HepG2 (cell line): ENCODE measurements at regions not wholly inside any gene's neighbourhood (a gene's known extent, or its start where the extent isn't known, plus 50 kb on each side); places are given as distances from the start of the nearest gene placed in this dataset.

Source experiments
- DPF2 ChIP-seq: sonication (generic); formaldehyde crosslinking; IDR thresholded peaks from 2 replicates; pipeline ENCODE4 v1.4.0; 2020; ENCODE audit warnings: mild to moderate bottlenecking, low read depth, missing genetic modification reagents, borderline replicate concordance
- EP300 ChIP-seq, 3 experiments: sonication (generic) in 1 of 3; formaldehyde crosslinking in 1 of 3; IDR thresholded peaks; 2 replicates each; pipeline versions ENCODE4 v1.5.1 to v1.6.1; 2011 to 2020; ENCODE audit warnings: low read depth in 2 of 3, low read length in 2 of 3, borderline replicate concordance in 1 of 3, improper control_type of control experiment in 1 of 3, mild to moderate bottlenecking in 1 of 3, missing genetic modification reagents in 1 of 3, moderate library complexity in 1 of 3
- ERF ChIP-seq: IDR thresholded peaks from 2 replicates; pipeline ENCODE4 v1.6.1; 2018; ENCODE audit warnings: missing biosample characterization, missing genetic modification reagents
- GATAD2A ChIP-seq: IDR thresholded peaks from 2 replicates; pipeline ENCODE4 v1.6.1; 2016
- ISL2 ChIP-seq: sonication (generic); formaldehyde crosslinking; IDR thresholded peaks from 2 replicates; pipeline ENCODE4 v1.5.0; 2020; ENCODE audit warnings: missing genetic modification reagents
- ONECUT2 ChIP-seq: sonication (generic); formaldehyde crosslinking; IDR thresholded peaks from 2 replicates; pipeline ENCODE4 v1.4.0; 2020; ENCODE audit warnings: missing genetic modification reagents
- PRPF4 ChIP-seq: fragments of 200-400 bp; formaldehyde crosslinking; IDR thresholded peaks from 2 replicates; pipeline ENCODE4 v1.6.1; 2016; ENCODE audit warnings: low read length, low read depth; ENCODE audit not compliant: poor library complexity, severe bottlenecking
- RAD51 ChIP-seq: fragments of 450-650 bp; IDR thresholded peaks from 2 replicates; pipeline ENCODE4 v1.6.1; 2016; ENCODE audit warnings: borderline replicate concordance
- SP140L ChIP-seq: sonication (generic); formaldehyde crosslinking; IDR thresholded peaks from 2 replicates; pipeline ENCODE4 v1.4.0; 2020; ENCODE audit warnings: missing genetic modification reagents, borderline replicate concordance
- YEATS4 ChIP-seq: sonication (generic); formaldehyde crosslinking; IDR thresholded peaks from 2 replicates; pipeline ENCODE4 v1.4.0; 2020; ENCODE audit warnings: missing genetic modification reagents, borderline replicate concordance
- ZBTB20 ChIP-seq: sonication (generic); formaldehyde crosslinking; IDR thresholded peaks from 2 replicates; pipeline ENCODE4 v1.8.1; 2023; ENCODE audit warnings: missing genetic modification reagents, low read depth, mild to moderate bottlenecking, borderline replicate concordance
- ZFAT ChIP-seq: sonication (generic); formaldehyde crosslinking; conservative IDR thresholded peaks from 2 replicates; pipeline ENCODE4 v1.8.1; 2023; ENCODE audit warnings: missing genetic modification reagents, inconsistent platforms
- ZNF318 ChIP-seq: sonication (generic); formaldehyde crosslinking; IDR thresholded peaks from 2 replicates; pipeline ENCODE4 v1.4.0; 2020; ENCODE audit warnings: mild to moderate bottlenecking, missing genetic modification reagents
- ZNF552 ChIP-seq: sonication (generic); formaldehyde crosslinking; IDR thresholded peaks from 2 replicates; pipeline ENCODE4 v1.9.0; 2022; ENCODE audit warnings: missing genetic modification reagents, mild to moderate bottlenecking, borderline replicate concordance
- ZNF773 ChIP-seq: sonication (generic); formaldehyde crosslinking; IDR thresholded peaks from 2 replicates; pipeline ENCODE4 v1.4.0; 2020; ENCODE audit warnings: missing genetic modification reagents, borderline replicate concordance
- ZSCAN12 ChIP-seq: sonication (generic); formaldehyde crosslinking; IDR thresholded peaks from 2 replicates; pipeline ENCODE4 v1.9.0; 2021; ENCODE audit warnings: mild to moderate bottlenecking, missing genetic modification reagents
- TF ChIP-seq, protein P1 (sequence below): sonication (generic); formaldehyde crosslinking; IDR thresholded peaks from 2 replicates; pipeline ENCODE4 v1.4.0; 2020; ENCODE audit warnings: missing genetic modification reagents
- TF ChIP-seq, protein P2 (sequence below): sonication (generic); formaldehyde crosslinking; IDR thresholded peaks from 2 replicates; pipeline ENCODE4 v1.4.0; 2020; ENCODE audit warnings: missing genetic modification reagents

DNA sequence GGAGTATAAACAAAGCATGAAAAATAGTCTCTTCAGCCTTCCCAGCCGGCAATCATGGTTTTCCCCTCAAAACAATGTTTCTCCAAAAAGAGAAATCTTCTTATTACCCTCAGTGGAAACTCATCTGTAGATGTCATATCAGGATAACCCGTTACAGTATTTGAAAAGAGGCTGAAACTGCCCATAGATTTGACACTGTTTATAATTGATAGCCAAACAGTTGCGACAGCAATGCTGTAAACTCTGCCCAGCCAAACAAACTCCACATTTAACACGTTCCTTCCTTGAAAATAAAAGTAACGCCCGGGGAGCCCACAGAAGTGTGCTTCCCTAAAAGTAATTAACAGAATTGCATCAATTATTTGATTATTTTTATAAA lies 201.3 kb upstream of the FOXN3 start (continued):
- TF ChIP-seq YEATS4 (CRISPR knock-in tag) (no peak), SP140L (CRISPR knock-in tag) (no peak), ZFAT (no peak), ZNF552 (CRISPR knock-in tag) (no peak), DPF2 (CRISPR knock-in tag) (no peak), EP300 (IDR thresholded peaks at IDR 0.05; ENCODE audit: low read depth in 2 of 2, low read length in 2 of 2) (0 out of 4 replicates have a peak, but pooled peaks of 1 of the 2 experiments have one; percentile 8), EP300 (CRISPR knock-in tag; IDR thresholded peaks at IDR 0.05; ENCODE audit: borderline replicate concordance) (no peak), ZBTB20 (CRISPR knock-in tag) (no peak), ZNF773 (CRISPR knock-in tag) (no peak), ERF (CRISPR knock-in tag) (no peak), ZSCAN12 (CRISPR knock-in tag) (no peak), GATAD2A (CRISPR knock-in tag) (no peak), ZNF318 (CRISPR knock-in tag) (no peak), RAD51 (no peak), PRPF4 (no peak), ONECUT2 (CRISPR knock-in tag) (no peak), ISL2 (CRISPR knock-in tag) (no peak)
- TF ChIP-seq, protein P1, sequence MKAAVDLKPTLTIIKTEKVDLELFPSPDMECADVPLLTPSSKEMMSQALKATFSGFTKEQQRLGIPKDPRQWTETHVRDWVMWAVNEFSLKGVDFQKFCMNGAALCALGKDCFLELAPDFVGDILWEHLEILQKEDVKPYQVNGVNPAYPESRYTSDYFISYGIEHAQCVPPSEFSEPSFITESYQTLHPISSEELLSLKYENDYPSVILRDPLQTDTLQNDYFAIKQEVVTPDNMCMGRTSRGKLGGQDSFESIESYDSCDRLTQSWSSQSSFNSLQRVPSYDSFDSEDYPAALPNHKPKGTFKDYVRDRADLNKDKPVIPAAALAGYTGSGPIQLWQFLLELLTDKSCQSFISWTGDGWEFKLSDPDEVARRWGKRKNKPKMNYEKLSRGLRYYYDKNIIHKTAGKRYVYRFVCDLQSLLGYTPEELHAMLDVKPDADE: no peak
- TF ChIP-seq, protein P2, sequence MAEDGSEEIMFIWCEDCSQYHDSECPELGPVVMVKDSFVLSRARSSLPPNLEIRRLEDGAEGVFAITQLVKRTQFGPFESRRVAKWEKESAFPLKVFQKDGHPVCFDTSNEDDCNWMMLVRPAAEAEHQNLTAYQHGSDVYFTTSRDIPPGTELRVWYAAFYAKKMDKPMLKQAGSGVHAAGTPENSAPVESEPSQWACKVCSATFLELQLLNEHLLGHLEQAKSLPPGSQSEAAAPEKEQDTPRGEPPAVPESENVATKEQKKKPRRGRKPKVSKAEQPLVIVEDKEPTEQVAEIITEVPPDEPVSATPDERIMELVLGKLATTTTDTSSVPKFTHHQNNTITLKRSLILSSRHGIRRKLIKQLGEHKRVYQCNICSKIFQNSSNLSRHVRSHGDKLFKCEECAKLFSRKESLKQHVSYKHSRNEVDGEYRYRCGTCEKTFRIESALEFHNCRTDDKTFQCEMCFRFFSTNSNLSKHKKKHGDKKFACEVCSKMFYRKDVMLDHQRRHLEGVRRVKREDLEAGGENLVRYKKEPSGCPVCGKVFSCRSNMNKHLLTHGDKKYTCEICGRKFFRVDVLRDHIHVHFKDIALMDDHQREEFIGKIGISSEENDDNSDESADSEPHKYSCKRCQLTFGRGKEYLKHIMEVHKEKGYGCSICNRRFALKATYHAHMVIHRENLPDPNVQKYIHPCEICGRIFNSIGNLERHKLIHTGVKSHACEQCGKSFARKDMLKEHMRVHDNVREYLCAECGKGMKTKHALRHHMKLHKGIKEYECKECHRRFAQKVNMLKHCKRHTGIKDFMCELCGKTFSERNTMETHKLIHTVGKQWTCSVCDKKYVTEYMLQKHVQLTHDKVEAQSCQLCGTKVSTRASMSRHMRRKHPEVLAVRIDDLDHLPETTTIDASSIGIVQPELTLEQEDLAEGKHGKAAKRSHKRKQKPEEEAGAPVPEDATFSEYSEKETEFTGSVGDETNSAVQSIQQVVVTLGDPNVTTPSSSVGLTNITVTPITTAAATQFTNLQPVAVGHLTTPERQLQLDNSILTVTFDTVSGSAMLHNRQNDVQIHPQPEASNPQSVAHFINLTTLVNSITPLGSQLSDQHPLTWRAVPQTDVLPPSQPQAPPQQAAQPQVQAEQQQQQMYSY (CRISPR knock-in tag): no peak
